ENCODE measurements at regions not wholly inside any gene's neighbourhood (a gene's known extent, or its start where the extent isn't known, plus 50 kb on each side); places are given as distances from the start of the nearest gene placed in this dataset.

DNA sequence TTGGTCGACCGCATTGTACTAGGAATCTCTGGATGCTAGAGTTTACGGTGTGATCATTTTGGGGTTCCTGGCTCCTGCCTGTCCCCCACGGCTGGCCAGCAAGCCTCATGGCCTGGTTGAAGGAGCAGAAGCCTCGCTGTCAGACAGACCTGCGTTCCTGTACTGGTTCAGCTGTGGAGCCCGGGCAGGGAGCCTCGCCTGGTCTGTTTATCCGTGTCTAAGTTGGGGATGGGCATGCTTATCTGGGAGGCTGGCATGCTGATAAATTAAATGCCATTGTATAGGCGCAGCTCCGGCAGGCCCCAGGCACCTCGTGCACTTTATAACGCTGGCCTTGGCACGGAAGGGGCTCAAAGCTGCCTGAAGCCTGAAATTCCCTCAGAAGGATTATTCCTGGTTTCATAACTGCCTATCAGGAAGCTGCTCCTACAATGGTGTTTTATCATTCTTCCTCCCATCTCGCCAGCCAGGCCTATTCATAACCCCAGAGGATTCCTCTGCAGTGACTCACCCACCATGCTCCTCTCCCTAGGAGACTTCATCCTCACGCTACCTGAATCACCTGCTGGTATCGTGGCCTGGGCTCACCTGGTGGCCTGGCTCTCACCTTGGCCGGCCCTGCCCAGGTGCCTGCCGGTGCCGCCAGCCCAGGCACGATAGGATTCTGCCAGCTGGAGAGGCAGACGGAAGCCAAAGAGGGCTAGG lies 110.9 kb downstream of the ASB7 start:
- Histone ChIP-seq H3K27ac (ENCODE audit: low read depth, low read length) (peak overlapping the region; percentile 61), H3K27me3 (ENCODE audit: control insufficient read depth in 1 of 2, insufficient read depth in 2 of 2, low read length in 2 of 2) (no peaks in the 10 kb centered on the region), H3K9me3 (ENCODE audit: low read length) (no peaks in the 10 kb centered on the region), H3K4me1 (ENCODE audit: insufficient read depth, low read length) (peaks cover 30% of the 10 kb centered on the region), H3K9ac (ENCODE audit: low read length) (no peak overlapping the region), H3K36me3 (ENCODE audit: insufficient read depth, low read length) (no peaks in the 10 kb centered on the region), H3K4me3 (ENCODE audit: low read depth in 1 of 2, low read length in 2 of 2) (no peak overlapping the region)

DNA sequence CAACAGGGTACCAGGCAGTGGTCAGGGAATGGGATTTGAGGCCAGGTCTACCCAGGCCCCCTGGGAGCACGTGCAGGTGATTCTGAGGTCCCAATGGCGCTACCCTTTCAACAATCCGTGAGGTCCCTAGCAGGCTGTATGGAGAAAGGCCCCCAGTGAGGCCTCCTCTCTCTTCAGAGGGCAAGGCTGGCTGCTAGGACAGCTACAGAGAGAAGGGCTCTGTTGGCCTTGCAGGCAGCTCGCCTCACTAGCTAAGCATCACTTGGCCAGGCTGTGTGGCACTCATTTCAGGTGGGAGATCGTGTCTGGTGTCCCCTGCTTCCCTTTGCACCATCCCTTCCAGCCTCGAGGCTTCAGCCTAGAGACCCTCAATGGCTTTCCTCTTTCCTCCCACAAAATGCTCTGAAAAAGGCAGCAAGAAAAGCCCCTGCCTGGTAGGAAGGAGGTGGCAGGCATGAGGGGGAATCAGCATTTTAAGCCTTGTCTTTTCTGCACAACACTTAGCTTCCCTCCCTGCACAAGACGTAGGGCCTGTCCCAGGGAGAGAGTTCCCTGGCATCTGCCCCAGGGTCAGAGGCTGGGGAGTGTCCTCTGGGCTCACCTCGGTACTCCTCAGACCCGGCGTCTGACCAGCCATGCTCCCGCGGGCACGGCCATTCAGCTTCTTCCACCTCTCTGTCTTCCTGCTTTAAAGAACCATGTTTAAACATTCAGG lies 111.8 kb downstream of the ASB7 start:
- Histone ChIP-seq H3K36me3 (ENCODE audit: insufficient read depth, low read length) (no peaks in the 10 kb centered on the region), H3K4me3 (ENCODE audit: low read depth in 1 of 2, low read length in 2 of 2) (no peak overlapping the region), H3K27me3 (ENCODE audit: control insufficient read depth in 1 of 2, insufficient read depth in 2 of 2, low read length in 2 of 2) (no peaks in the 10 kb centered on the region), H3K4me1 (ENCODE audit: insufficient read depth, low read length) (peaks cover 30% of the 10 kb centered on the region), H3K27ac (ENCODE audit: low read depth, low read length) (no peak overlapping the region), H3K9me3 (ENCODE audit: low read length) (no peaks in the 10 kb centered on the region), H3K9ac (ENCODE audit: low read length) (no peak overlapping the region)

DNA sequence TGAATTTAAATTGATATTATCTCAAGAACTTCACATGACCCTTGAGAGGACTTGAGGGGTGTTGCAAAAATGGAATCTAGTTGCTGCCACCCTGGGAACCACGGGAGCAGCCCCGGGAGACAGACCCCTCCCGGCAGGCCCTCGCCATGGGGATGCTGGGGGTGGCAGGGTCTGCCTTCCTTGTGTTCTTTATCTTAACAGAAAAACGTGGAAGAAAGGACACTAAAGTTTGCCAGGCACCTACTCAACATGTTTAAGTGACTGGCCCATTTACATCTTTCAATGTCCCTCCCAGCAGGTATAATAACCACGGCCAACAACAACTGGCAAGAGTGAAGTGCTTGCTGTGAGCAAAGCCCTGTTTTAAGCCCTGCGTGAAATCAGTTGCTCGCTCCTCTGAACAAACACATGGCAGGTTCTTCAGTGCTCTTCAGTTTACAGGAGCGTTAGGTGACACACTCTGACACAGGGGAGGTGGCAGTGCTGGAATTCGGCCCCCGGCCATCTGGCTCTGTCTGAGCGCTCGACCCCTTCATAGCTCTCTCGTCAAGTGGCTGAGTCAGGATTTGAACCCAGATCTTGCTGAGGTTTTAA lies 112.5 kb downstream of the ASB7 start:
- H3K27me3 ChIP-seq (ENCODE audit: control insufficient read depth in 1 of 2, insufficient read depth in 2 of 2, low read length in 2 of 2), result no peaks in the 10 kb centered on the region
- H3K4me1 ChIP-seq (ENCODE audit: insufficient read depth, low read length), result peaks cover 30% of the 10 kb centered on the region
- H3K9me3 ChIP-seq (ENCODE audit: low read length), result no peaks in the 10 kb centered on the region
- no peak overlapping the region for H3K4me3 ChIP-seq (ENCODE audit: low read depth in 1 of 2, low read length in 2 of 2)
- no peak overlapping the region for H3K27ac ChIP-seq (ENCODE audit: low read depth, low read length)
- no peak overlapping the region for H3K9ac ChIP-seq (ENCODE audit: low read length)
- no peaks in the 10 kb centered on the region for H3K36me3 ChIP-seq (ENCODE audit: insufficient read depth, low read length)

DNA sequence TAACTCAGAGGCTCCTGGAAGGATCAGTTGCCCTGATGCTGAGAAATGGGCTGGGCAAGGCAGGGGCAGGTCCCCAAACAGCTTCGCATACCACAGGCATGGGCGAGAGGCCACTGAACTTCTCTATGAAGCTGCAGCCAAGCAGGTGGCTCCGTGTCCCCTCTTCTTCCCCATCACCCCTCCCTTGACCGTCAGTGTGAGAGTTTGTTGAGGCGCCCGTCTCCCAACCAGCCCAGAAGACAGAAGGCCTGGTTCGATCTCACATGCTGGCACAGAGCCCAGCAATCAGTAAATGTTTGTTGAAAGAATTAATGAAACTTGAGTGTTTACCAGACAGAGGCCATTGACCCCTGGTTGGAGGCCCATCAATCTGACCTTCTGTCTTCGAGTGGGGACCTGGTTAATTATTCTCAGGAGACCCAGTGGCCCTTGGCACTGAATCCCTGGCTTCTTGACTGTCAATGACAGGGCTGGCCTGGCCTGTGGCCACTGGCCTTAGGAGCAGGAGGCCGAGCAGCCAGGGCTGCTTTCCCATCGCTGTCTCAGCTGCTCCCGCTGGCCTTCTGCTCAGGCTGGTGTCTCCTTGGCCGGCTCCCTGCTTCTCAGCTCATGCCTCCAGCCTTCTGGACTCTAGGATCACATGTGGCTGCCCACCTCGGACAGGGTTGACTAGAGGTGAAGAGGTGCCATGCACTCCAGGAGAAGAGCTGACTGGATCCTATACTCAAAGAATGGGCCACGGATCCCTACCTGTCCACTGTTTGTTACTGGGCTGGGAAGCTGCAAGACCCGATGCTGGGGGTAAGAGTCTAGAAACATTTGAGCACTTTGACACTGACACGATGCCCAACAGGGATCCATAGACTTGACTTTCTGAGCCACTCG lies 113.4 kb downstream of the ASB7 start:
- Histone ChIP-seq H3K4me1 (ENCODE audit: insufficient read depth, low read length) (peaks cover 26% of the 10 kb centered on the region), H3K9me3 (ENCODE audit: low read length) (no peaks in the 10 kb centered on the region), H3K9ac (ENCODE audit: low read length) (no peak overlapping the region), H3K27ac (ENCODE audit: low read depth, low read length) (no peak overlapping the region), H3K27me3 (ENCODE audit: control insufficient read depth in 1 of 2, insufficient read depth in 2 of 2, low read length in 2 of 2) (no peaks in the 10 kb centered on the region), H3K36me3 (ENCODE audit: insufficient read depth, low read length) (no peaks in the 10 kb centered on the region), H3K4me3 (ENCODE audit: low read depth in 1 of 2, low read length in 2 of 2) (no peak overlapping the region)

DNA sequence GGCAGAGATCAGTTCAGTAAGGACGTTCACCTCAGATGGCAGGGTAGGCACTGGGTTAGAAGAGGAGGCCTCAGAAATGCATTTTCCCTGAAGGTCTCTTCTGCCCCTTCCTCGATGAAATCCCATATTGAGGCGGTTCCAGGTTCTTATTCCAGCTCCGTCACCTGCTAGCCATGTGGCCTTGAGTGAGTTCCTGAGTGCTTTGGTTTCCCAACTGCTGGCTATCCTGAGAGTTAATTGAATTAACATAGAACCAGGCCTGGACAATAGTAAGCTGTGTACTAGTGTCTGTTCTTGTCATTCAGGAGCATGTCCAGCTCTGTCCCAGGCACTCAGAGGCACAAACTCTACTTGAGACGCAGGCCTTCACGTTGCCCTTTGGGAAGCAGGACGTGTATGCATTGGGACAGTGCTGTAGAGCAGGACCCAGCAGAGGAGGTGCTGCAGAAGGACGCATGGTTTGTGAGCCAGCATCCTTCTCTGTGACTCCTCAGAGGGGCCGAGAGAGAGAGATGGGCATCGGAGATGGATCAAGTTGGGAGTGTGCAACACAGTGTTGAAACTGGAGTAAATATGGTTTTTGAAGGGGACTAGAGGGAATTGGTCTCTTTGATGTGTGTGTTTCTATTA lies 114.2 kb downstream of the ASB7 start:
- no peak overlapping the region for H3K4me3 ChIP-seq (ENCODE audit: low read depth in 1 of 2, low read length in 2 of 2)
- H3K9ac ChIP-seq (ENCODE audit: low read length), result no peak overlapping the region
- H3K27ac ChIP-seq (ENCODE audit: low read depth, low read length), result no peak overlapping the region
- H3K4me1 ChIP-seq (ENCODE audit: insufficient read depth, low read length), result peaks cover 18% of the 10 kb centered on the region
- no peaks in the 10 kb centered on the region for H3K27me3 ChIP-seq (ENCODE audit: control insufficient read depth in 1 of 2, insufficient read depth in 2 of 2, low read length in 2 of 2)
- no peaks in the 10 kb centered on the region for H3K36me3 ChIP-seq (ENCODE audit: insufficient read depth, low read length)
- no peaks in the 10 kb centered on the region for H3K9me3 ChIP-seq (ENCODE audit: low read length)

DNA sequence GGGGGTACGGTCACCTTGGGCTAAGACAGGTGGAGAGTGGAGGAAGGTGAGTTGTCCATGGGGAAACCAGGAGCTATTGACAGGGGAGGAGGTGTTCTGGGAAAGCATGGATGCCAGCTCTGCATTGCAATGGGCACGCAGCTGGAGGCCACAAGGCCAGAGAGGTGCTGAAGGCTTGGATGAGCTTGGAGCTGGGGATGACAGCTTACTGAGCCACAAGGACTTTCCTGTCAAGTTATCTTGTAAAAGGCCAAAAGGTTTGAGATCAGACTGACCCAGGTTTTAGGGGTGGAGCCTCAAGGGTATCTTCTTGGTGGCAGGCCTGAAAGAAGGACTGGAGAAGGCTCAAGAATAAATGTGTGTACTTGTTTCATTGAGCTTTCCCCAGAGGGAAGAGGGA lies 115.2 kb downstream of the ASB7 start:
- Histone ChIP-seq H3K36me3 (ENCODE audit: insufficient read depth, low read length) (no peaks in the 10 kb centered on the region), H3K4me1 (ENCODE audit: insufficient read depth, low read length) (peaks cover 9% of the 10 kb centered on the region), H3K4me3 (ENCODE audit: low read depth in 1 of 2, low read length in 2 of 2) (no peak overlapping the region), H3K27ac (ENCODE audit: low read depth, low read length) (no peak overlapping the region), H3K27me3 (ENCODE audit: control insufficient read depth in 1 of 2, insufficient read depth in 2 of 2, low read length in 2 of 2) (no peaks in the 10 kb centered on the region), H3K9ac (ENCODE audit: low read length) (no peak overlapping the region), H3K9me3 (ENCODE audit: low read length) (no peaks in the 10 kb centered on the region)

DNA sequence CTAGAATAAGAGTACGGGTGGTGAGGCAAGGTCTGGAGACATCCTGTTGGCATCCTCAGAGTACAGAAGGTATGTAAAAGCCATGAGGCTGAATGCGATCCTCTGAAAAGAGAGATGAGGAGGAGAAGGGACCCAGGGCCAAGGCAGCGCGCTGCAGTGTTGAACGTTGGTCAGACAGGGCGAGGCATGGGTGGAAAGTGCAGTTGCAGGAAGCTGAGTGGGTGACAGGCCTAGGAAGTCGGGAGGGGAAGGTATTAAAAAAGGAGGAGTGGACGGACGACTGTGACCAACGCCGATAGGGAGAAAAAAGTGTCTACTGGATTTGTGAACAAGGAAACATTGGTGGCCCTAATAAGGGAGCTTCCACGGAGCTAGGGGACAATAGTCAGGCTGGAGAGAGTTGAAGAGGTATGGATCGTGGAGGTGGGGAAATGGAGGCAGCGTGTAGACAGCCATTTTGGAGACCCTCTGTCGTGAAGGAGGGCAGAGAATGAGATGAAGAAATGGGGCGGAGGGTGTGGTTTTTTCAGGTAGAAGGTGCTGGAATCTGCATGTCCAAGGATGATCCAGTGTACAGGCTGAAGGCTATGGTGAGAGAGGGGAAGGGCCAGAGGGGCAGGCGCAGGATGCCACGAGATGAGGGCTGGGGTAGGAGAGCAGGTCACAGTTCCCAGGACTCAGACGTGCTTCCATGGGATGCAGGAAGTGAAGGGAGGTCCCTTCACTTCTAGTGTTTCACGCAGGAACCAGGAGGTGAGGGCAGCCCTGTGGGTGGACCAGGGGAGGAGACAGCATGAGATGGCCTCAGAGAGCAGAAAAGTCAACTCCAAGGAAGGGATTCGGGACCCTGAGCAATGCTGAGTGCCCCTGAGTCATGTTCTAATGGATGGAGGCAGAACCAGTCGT lies 115.9 kb downstream of the ASB7 start:
- H3K4me1 ChIP-seq (ENCODE audit: insufficient read depth, low read length), result peaks cover 5% of the 10 kb centered on the region
- H3K4me3 ChIP-seq (ENCODE audit: low read depth in 1 of 2, low read length in 2 of 2), result no peak overlapping the region
- no peak overlapping the region for H3K27ac ChIP-seq (ENCODE audit: low read depth, low read length)
- no peaks in the 10 kb centered on the region for H3K27me3 ChIP-seq (ENCODE audit: control insufficient read depth in 1 of 2, insufficient read depth in 2 of 2, low read length in 2 of 2)
- H3K36me3 ChIP-seq (ENCODE audit: insufficient read depth, low read length), result no peaks in the 10 kb centered on the region
- H3K9ac ChIP-seq (ENCODE audit: low read length), result no peak overlapping the region
- H3K9me3 ChIP-seq (ENCODE audit: low read length), result no peaks in the 10 kb centered on the region

DNA sequence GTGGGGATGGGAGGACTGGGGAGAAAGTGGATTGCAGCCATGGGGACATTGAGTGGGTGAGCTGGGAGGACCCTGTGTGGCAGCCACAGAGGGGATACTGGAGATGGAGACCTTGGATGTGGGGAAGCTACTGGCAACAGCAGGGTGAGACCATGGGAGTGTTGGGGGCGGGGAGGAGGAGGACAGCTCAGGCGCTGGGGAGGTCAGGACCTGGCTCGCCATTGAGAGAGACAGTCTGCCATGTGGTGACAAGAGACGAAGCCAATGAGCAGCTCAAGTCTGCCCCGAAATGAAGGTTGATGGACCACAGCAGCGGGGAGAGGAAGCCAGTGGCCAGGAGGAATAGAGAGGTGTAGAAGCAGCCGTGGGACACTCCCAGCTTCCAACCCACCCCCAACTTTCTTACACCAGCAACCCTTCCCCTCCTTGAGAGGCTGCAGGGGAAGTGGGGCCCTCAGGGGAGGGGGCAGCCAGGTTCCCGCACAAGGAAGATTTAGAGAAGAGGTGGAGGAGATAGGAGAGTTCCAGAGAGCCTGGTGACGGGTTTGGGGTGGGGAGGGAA lies 118.1 kb downstream of the ASB7 start:
- Histone ChIP-seq H3K27me3 (ENCODE audit: control insufficient read depth in 1 of 2, insufficient read depth in 2 of 2, low read length in 2 of 2) (no peaks in the 10 kb centered on the region), H3K4me1 (ENCODE audit: insufficient read depth, low read length) (no peaks in the 10 kb centered on the region), H3K4me3 (ENCODE audit: low read depth in 1 of 2, low read length in 2 of 2) (no peak overlapping the region), H3K9ac (ENCODE audit: low read length) (no peak overlapping the region), H3K36me3 (ENCODE audit: insufficient read depth, low read length) (no peaks in the 10 kb centered on the region), H3K27ac (ENCODE audit: low read depth, low read length) (no peak overlapping the region), H3K9me3 (ENCODE audit: low read length) (no peaks in the 10 kb centered on the region)

DNA sequence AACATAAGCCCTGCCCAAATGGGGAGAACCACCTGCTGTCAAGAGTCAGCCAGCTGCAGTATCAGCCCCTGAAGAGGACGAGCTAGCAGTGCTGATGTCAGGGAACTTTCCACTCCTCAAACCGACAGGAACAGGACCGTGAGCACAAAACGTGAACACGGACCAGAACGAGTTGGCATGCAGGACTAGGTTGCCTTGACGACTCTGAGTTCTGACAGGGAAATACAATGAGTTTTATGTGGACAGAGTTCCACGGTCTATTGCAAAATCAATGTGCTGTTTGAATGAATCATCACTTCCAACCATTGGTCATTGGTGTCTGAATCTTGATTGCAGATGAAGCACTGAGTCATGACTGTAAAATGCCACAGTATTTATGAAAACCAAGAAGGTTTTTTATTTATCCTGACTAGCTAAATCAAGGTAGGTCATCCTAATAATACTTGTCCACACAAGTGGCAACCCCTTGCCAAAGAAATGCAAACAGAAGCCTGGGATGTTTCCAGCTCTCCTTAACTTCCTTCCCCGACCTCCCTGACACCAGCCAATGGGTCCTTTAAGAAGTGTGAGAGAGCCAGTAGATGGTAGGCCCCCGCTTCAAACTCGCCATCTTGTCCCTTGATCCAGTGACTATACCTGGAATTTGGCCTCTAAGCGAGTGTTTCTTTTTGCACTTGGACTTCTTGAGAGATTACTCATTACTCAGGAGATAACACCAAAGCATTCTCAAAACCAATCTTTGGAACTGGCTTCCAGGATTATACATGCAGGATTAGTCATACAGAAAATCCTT lies 119.6 kb downstream of the ASB7 start:
- H3K9ac ChIP-seq (ENCODE audit: low read length), result no peak overlapping the region
- H3K27ac ChIP-seq (ENCODE audit: low read depth, low read length), result peak overlapping the region; percentile 22
- H3K36me3 ChIP-seq (ENCODE audit: insufficient read depth, low read length), result no peaks in the 10 kb centered on the region
- H3K4me1 ChIP-seq (ENCODE audit: insufficient read depth, low read length), result no peaks in the 10 kb centered on the region
- H3K4me3 ChIP-seq (ENCODE audit: low read depth in 1 of 2, low read length in 2 of 2), result no peak overlapping the region
- H3K9me3 ChIP-seq (ENCODE audit: low read length), result no peaks in the 10 kb centered on the region
- no peaks in the 10 kb centered on the region for H3K27me3 ChIP-seq (ENCODE audit: control insufficient read depth in 1 of 2, insufficient read depth in 2 of 2, low read length in 2 of 2)

Measured in muscle layer of colon (tissue), 2 donors.